Gastroesophageal sphincter (tissue), 4 donors: ENCODE measurements at regions not wholly inside any gene's neighbourhood (a gene's known extent, or its start where the extent isn't known, plus 50 kb on each side); places are given as distances from the start of the nearest gene placed in this dataset.

ENCODE experiments used
- ATAC-seq: fragments of 150-250 bp; one replicate; pipeline ENCODE4 v1.9.1; 2016; ENCODE audit warnings: mild to moderate bottlenecking, moderate library complexity
- H3K27ac ChIP-seq, 4 donors: fragments of 200-600 bp; sonication (generic) in 3 of 4; 1 replicate in 3 of 4; 2 replicates in 1 of 4; pipeline ENCODE4 v1.5.1; 2016 to 2019
- H3K27me3 ChIP-seq: fragments of 200-600 bp; sonication (generic); one replicate; pipeline ENCODE4 v1.5.1; 2019
- H3K36me3 ChIP-seq, 2 donors: fragments of 200-600 bp; sonication (generic); one replicate each; pipeline ENCODE4 v1.5.1; 2019; ENCODE audit warnings: control low read depth in 1 of 2
- H3K4me1 ChIP-seq, 3 donors: fragments of 200-600 bp; sonication (generic); 1 replicate in 2 of 3; 2 replicates in 1 of 3; pipeline ENCODE4 v1.5.1; 2016 to 2019; ENCODE audit warnings: control low read depth in 2 of 3
- H3K4me3 ChIP-seq, 2 donors: fragments of 200-600 bp; sonication (generic); one replicate each; pipeline ENCODE4 v1.5.1; 2019; ENCODE audit warnings: mild to moderate bottlenecking in 1 of 2, moderate library complexity in 1 of 2
- H3K9me3 ChIP-seq, 3 donors: fragments of 200-600 bp; sonication (generic); one replicate each; pipeline ENCODE4 v1.5.1; 2017 to 2019; ENCODE audit warnings: control low read depth in 2 of 3
- EP300 ChIP-seq: sonication (generic); formaldehyde crosslinking; IDR thresholded peaks from one replicate; pipeline ENCODE4 v1.6.1; 2017; ENCODE audit warnings: antibody characterized with exemption, mild to moderate bottlenecking
- POLR2A ChIP-seq, 2 donors: fragments of 450-650 bp; IDR thresholded peaks; one replicate each; pipeline ENCODE4 v1.6.1; 2017; ENCODE audit warnings: antibody characterized with exemption in 2 of 2, mild to moderate bottlenecking in 2 of 2, moderate library complexity in 1 of 2
- POLR2AphosphoS5 ChIP-seq: sonication (generic); formaldehyde crosslinking; IDR thresholded peaks from one replicate; pipeline ENCODE4 v1.6.1; 2017; ENCODE audit warnings: antibody characterized with exemption
- WGBS, 2 donors: methylation state at CpG; one replicate each; pipeline ENCODE4 v1.1.5; 2018; ENCODE audit warnings: low coverage in 1 of 2; 5-methylcytosine and 5-hydroxymethylcytosine counted together
- TF ChIP-seq, protein P1 (sequence below), 4 experiments: fragments of 200-600 bp in 2 of 4; fragments of 450-650 bp in 2 of 4; sonication (generic) in 1 of 4; IDR thresholded peaks; one replicate each; pipeline ENCODE4 v1.5.1; 2017 to 2019; ENCODE audit warnings: antibody characterized with exemption in 4 of 4, mild to moderate bottlenecking in 2 of 4, moderate library complexity in 2 of 4

GRCh38 chr4:178387756-178388155 lies 945.5 kb upstream of the AGA start:
- Histone ChIP-seq H3K9me3 (no peaks in the 10 kb centered on the region), H3K36me3 (no peaks in the 10 kb centered on the region), H3K27ac (no peak overlapping the region), H3K27me3 (no peaks in the 10 kb centered on the region), H3K4me3 (no peak overlapping the region), H3K4me1 (no peaks in the 10 kb centered on the region)
- ATAC-seq, result no peak
- 65 to 66% methylated on average over 2 of the region's 2 CpGs for WGBS, 2 donors
- no peak for TF ChIP-seq EP300
- no peak for TF ChIP-seq POLR2AphosphoS5
- TF ChIP-seq POLR2A (IDR thresholded peaks at IDR 0.05), result no peak
- TF ChIP-seq, protein P1, sequence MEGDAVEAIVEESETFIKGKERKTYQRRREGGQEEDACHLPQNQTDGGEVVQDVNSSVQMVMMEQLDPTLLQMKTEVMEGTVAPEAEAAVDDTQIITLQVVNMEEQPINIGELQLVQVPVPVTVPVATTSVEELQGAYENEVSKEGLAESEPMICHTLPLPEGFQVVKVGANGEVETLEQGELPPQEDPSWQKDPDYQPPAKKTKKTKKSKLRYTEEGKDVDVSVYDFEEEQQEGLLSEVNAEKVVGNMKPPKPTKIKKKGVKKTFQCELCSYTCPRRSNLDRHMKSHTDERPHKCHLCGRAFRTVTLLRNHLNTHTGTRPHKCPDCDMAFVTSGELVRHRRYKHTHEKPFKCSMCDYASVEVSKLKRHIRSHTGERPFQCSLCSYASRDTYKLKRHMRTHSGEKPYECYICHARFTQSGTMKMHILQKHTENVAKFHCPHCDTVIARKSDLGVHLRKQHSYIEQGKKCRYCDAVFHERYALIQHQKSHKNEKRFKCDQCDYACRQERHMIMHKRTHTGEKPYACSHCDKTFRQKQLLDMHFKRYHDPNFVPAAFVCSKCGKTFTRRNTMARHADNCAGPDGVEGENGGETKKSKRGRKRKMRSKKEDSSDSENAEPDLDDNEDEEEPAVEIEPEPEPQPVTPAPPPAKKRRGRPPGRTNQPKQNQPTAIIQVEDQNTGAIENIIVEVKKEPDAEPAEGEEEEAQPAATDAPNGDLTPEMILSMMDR (IDR thresholded peaks at IDR 0.05), result no peak

DNA sequence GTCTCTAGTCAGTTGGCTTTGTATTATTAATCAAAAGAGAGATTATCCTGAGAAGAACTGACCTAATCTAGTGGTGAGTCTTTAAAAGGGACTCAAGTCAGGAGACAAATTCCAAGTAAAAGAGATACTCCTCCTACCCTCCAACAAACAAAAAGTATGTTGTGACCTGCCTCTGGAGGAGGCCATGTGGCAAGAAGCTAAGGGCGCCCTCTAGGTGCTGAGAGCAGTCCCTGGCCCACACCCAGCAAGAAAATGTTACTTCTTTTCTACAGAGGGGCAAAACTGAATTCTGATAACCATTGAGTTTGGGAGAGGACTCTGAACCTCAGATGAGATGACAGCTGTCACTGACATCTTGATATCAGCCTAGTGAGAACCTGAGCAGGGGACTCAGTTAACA lies 953.6 kb upstream of the AGA start:
- 75% methylated on average over 1 of the region's 1 CpG; no CpG with 5 or more reads in 1 of the 2 donors for WGBS, 2 donors
- ATAC-seq, result no peak
- TF ChIP-seq POLR2A (IDR thresholded peaks at IDR 0.05) (no peak), EP300 (no peak), POLR2AphosphoS5 (no peak)
- TF ChIP-seq, protein P1 (IDR thresholded peaks at IDR 0.05), result no peak
- H3K4me1 ChIP-seq, result no peaks in the 10 kb centered on the region
- no peak overlapping the region for H3K27ac ChIP-seq
- no peaks in the 10 kb centered on the region for H3K27me3 ChIP-seq
- H3K9me3 ChIP-seq, result peaks cover 0 to 5% (median 0%) of the 10 kb centered on the region in 3 donors
- no peak overlapping the region for H3K4me3 ChIP-seq
- H3K36me3 ChIP-seq, result no peaks in the 10 kb centered on the region

GRCh38 chr4:178412455-178412854 lies 970.2 kb upstream of the AGA start:
- no peaks in the 10 kb centered on the region for H3K9me3 ChIP-seq
- ATAC-seq, result no peak
- TF ChIP-seq EP300 (no peak), POLR2A (IDR thresholded peaks at IDR 0.05) (no peak), POLR2AphosphoS5 (no peak)
- TF ChIP-seq, protein P1 (IDR thresholded peaks at IDR 0.05), result no peak
- no peaks in the 10 kb centered on the region for H3K4me1 ChIP-seq
- H3K27ac ChIP-seq, result no peak overlapping the region
- 100% methylated on average over 1 of the region's 1 CpG; no CpG with 5 or more reads in 1 of the 2 donors for WGBS, 2 donors
- H3K4me3 ChIP-seq, result no peak overlapping the region
- H3K27me3 ChIP-seq, result no peaks in the 10 kb centered on the region
- H3K36me3 ChIP-seq, result no peaks in the 10 kb centered on the region

- Histone ChIP-seq H3K4me1 (no peaks in the 10 kb centered on the region), H3K36me3 (no peaks in the 10 kb centered on the region), H3K4me3 (no peak overlapping the region), H3K27me3 (no peaks in the 10 kb centered on the region), H3K9me3 (no peaks in the 10 kb centered on the region), H3K27ac (no peak overlapping the region)
- 27 to 54% methylated on average over 4 of the region's 4 CpGs for WGBS, 2 donors
- ATAC-seq, result no peak
- TF ChIP-seq POLR2A (IDR thresholded peaks at IDR 0.05), result no peak
- TF ChIP-seq POLR2AphosphoS5, result no peak
- TF ChIP-seq, protein P1 (IDR thresholded peaks at IDR 0.05), result no peak
- TF ChIP-seq EP300, result no peak
Measured at GRCh38 chr4:178414042-178414441, 971.8 kb upstream of the AGA start.

DNA sequence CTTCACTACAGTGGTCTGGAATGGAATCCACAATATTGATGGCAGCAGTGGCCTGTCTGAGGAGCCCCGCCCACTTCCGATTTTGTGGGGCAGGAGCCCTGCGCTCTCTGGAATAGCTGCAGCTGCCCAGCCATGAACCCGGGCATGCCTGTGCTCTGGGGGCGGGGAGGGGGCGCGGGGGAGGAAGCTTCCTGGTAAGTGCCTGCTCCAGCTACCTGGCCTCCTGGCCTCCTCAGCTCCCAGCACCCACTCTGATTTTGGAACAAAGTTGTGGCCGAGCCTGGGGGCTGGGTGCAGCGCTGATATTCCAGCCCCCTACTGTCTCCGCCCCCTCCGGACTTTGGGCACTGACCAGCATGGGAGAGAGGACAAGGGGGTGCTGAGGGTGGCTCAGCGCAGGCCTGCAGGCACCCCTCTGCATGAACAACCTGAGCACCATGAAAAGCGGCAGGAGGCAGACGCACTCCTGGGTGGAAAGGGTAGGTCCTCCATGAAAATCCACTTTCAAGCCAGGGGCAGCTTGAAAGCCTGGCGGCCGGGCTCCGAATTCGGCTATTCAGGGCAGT lies 972.7 kb upstream of the AGA start:
- Histone ChIP-seq H3K27me3 (no peaks in the 10 kb centered on the region), H3K4me1 (no peaks in the 10 kb centered on the region), H3K4me3 (no peak overlapping the region), H3K27ac (no peak overlapping the region), H3K36me3 (no peaks in the 10 kb centered on the region), H3K9me3 (no peaks in the 10 kb centered on the region)
- TF ChIP-seq POLR2AphosphoS5 (no peak), POLR2A (IDR thresholded peaks at IDR 0.05) (no peak), EP300 (no peak)
- TF ChIP-seq, protein P1 (IDR thresholded peaks at IDR 0.05), result no peak
- ATAC-seq, result no peak
- 89 to 90% methylated on average over 2 to 5 of the region's 18 CpGs for WGBS, 2 donors
